ENCODE measurements at regions not wholly inside any gene's neighbourhood (a gene's known extent, or its start where the extent isn't known, plus 50 kb on each side); places are given as distances from the start of the nearest gene placed in this dataset.

GRCh38 chrX:13476384-13476783 is 93.0 kb upstream of the EGFL6 start:
- Histone ChIP-seq H3K9me3 (ENCODE audit: control insufficient read depth in 1 of 2, insufficient read depth in 1 of 2, low read depth in 1 of 2, low read length in 2 of 2) (no peaks in the 10 kb centered on the region), H3K4me1 (ENCODE audit: control insufficient read depth in 1 of 2, insufficient read depth in 2 of 2, low read length in 2 of 2) (no peaks in the 10 kb centered on the region), H3K4me2 (ENCODE audit: low read length) (no peak overlapping the region), H2AFZ (ENCODE audit: low read depth, low read length, poor library complexity, severe bottlenecking) (no peak overlapping the region), H3K27me3 (ENCODE audit: insufficient read depth, low read length) (no peaks in the 10 kb centered on the region), H3K36me3 (ENCODE audit: control insufficient read depth in 1 of 2, insufficient read depth in 2 of 2, low read length in 2 of 2) (no peaks in the 10 kb centered on the region), H3K79me2 (ENCODE audit: insufficient read depth, low read length) (no peaks in the 10 kb centered on the region), H3K27ac (ENCODE audit: low read depth, low read length) (no peak overlapping the region), H4K20me1 (ENCODE audit: insufficient read depth) (no peaks in the 10 kb centered on the region), H3K4me3 (replicated peaks in 1 of 2; ENCODE audit: low read depth in 1 of 2, low read length in 2 of 2) (no peak overlapping the region), H3K9ac (ENCODE audit: low read length) (no peak overlapping the region), H3K9me2 (ENCODE audit: insufficient read depth) (no peaks in the 10 kb centered on the region)
- BruUV-seq (replicated peaks), result no TSS peak
- ATAC-seq, result no peak
- ChIA-PET RAD21 (ENCODE audit: low non-redundant PET in 1 of 2, low total read pairs in 2 of 2, uncharacterized antibody in 2 of 2, unreplicated experiment in 2 of 2) (no interaction called here), CTCF (no interaction called here), POLR2A (no interaction called here)
- TF ChIP-seq MAX (IDR thresholded peaks at IDR 0.05) (no peak), TCF7L2 (IDR thresholded peaks at IDR 0.05; ENCODE audit: borderline replicate concordance, extremely low read depth, insufficient read depth, insufficient read length) (no peak), ZFX (IDR thresholded peaks at IDR 0.05) (no peak), RAD21 (IDR thresholded peaks at IDR 0.05; ENCODE audit: low read depth) (no peak), EGR1 (IDR thresholded peaks at IDR 0.05; ENCODE audit: low read depth) (no peak), POLR2AphosphoS5 (IDR thresholded peaks at IDR 0.05; ENCODE audit: low read depth, low read length) (no peak), EZH2 (IDR thresholded peaks at IDR 0.05) (no peak), POLR2A (IDR thresholded peaks at IDR 0.05; ENCODE audit: borderline replicate concordance, extremely low read depth, insufficient read depth, insufficient read length) (no peak), ELF1 (IDR thresholded peaks at IDR 0.05; ENCODE audit: borderline replicate concordance, low read depth) (no peak), CTCF (IDR thresholded peaks at IDR 0.05 in 2 of 3, conservative IDR thresholded peaks at IDR 0.05 in 1 of 3; ENCODE audit: borderline replicate concordance in 1 of 3, insufficient read depth in 1 of 3, low read depth in 2 of 3, low read length in 2 of 3) (no peak), YY1 (IDR thresholded peaks at IDR 0.05; ENCODE audit: extremely low read depth, insufficient replicate concordance, low read depth, low read length) (no peak)
- TF ChIP-seq, protein P1, sequence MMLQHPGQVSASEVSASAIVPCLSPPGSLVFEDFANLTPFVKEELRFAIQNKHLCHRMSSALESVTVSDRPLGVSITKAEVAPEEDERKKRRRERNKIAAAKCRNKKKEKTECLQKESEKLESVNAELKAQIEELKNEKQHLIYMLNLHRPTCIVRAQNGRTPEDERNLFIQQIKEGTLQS (IDR thresholded peaks at IDR 0.05), result no peak
- intact Hi-C loops (cut with micrococcal nuclease), result no loop called here
- DNase-seq (ENCODE audit: low read depth, low spot score), result no peak
